Aorta (tissue), 5 donors: ENCODE measurements at regions not wholly inside any gene's neighbourhood (a gene's known extent, or its start where the extent isn't known, plus 50 kb on each side); places are given as distances from the start of the nearest gene placed in this dataset.

Experiments
- ATAC-seq: fragments of 200-7000 bp; cut with Tn5 transposase; one replicate; pipeline ENCODE4 v1.9.1; 2022; ENCODE audit warnings: moderate library complexity; ENCODE audit not compliant: low FRiP score
- DNase-seq, 2 donors: peaks; one replicate each; pipeline ENCODE4 v3.0.0-alpha.2; 2020
- H3K27ac ChIP-seq, 2 donors: one replicate each; pipeline ENCODE4 v1.5.1; 2013; ENCODE audit warnings: low read length in 2 of 2, mild to moderate bottlenecking in 2 of 2, moderate library complexity in 2 of 2, control low read depth in 1 of 2, inconsistent platforms in 1 of 2, low read depth in 1 of 2
- H3K27me3 ChIP-seq, 2 donors: one replicate each; pipeline ENCODE4 v1.6.1; 2013; ENCODE audit warnings: control low read depth in 1 of 2, low read length in 1 of 2, mild to moderate bottlenecking in 1 of 2, moderate library complexity in 1 of 2; ENCODE audit not compliant: insufficient read depth in 2 of 2, control insufficient read depth in 1 of 2
- H3K36me3 ChIP-seq, 2 donors: one replicate each; pipeline ENCODE4 v1.6.1; 2013; ENCODE audit warnings: control low read depth in 1 of 2, low read length in 1 of 2, mild to moderate bottlenecking in 1 of 2; ENCODE audit not compliant: insufficient read depth in 2 of 2, control insufficient read depth in 1 of 2
- H3K4me1 ChIP-seq, 2 donors: one replicate each; pipeline ENCODE4 v1.6.1; 2013; ENCODE audit warnings: low read length in 2 of 2, control low read depth in 1 of 2, mild to moderate bottlenecking in 1 of 2, moderate library complexity in 1 of 2; ENCODE audit not compliant: insufficient read depth in 2 of 2, control insufficient read depth in 1 of 2
- H3K4me3 ChIP-seq, 2 donors: one replicate each; pipeline ENCODE4 v1.5.1; 2013; ENCODE audit warnings: low read length in 2 of 2, control low read depth in 1 of 2, mild to moderate bottlenecking in 1 of 2
- H3K9me3 ChIP-seq: one replicate; pipeline ENCODE4 v1.6.1; 2013; ENCODE audit warnings: mild to moderate bottlenecking, low read length; ENCODE audit not compliant: control insufficient read depth
- WGBS, 2 donors: extraction: QIAGEN DNeasy Blood & Tissue Kit; methylation state at CpG; one replicate each; pipeline ENCODE4 v1.1.7; 2013; 5-methylcytosine and 5-hydroxymethylcytosine counted together
- intact Hi-C, 2 donors: fragments of 100-400 bp; cut with DNase I; formaldehyde crosslinking; loops; one replicate each; pipeline versions ENCODE4 v1.14.2 to v1.15.0; 2022
- donor health status: healthy with polysubstance abuse.
- donor health status: Bipolar disorder and iron deficiency.
- donor health status: DM: no; HTN: no; CAD: no.
- donor health status: DM: no; HTN: no; CAD: no.
- donor health status: DM: yes; HTN: yes; CAD: no.

DNA sequence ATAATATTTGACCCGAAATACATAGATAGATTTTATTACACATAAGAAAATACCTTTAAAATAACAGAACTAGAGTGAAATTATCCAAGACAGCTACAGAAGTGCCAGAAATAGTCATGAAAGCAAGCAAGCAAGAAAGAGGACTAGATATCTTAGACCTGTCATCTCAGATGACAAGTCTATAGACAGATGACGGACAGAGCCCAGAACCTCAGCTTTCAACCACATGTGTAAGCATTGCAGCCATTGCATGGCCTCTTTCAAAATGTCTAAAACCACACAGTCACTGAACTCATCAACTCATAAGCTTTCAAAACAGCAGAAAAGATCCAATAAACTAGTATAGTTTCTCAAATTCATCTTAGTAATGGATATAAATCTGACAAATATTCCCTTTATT is 59.8 kb upstream of the FHIT start:
- Histone ChIP-seq H3K27me3 (no peaks in the 10 kb centered on the region), H3K4me1 (no peaks in the 10 kb centered on the region), H3K27ac (no peak overlapping the region), H3K4me3 (no peak overlapping the region), H3K9me3 (peaks cover 2% of the 10 kb centered on the region), H3K36me3 (no peaks in the 10 kb centered on the region)
- ATAC-seq (no peak), DNase-seq (no peak)
- intact Hi-C loops = no loop called here
- 72 to 76% methylated on average over 2 of the region's 2 CpGs for WGBS, 2 donors

DNA sequence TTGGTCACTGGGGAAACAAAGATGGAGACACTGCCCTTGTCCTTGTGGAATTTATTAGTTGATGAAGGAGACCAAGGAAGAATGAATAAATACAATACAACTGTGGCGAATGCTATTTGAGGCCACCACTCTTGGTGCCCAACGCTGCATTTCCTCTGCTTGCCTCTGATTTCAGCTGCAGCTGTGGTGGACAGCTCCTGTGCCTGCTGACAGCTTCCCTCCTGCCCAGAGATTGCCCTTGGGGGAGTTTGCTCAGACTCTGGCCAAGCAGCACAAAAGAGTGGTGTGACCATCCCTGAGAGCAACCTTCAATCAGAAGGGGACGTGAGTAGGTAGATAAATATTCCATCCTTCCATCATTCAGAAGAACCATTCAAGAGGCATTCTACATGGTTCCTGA is 64.6 kb upstream of the FHIT start:
- Histone ChIP-seq H3K4me3 (no peak overlapping the region), H3K27me3 (peaks cover 0 to 3% of the 10 kb centered on the region in 2 donors), H3K27ac (no peak overlapping the region), H3K9me3 (peaks cover 2% of the 10 kb centered on the region), H3K36me3 (no peaks in the 10 kb centered on the region), H3K4me1 (no peaks in the 10 kb centered on the region)
- DNase-seq (no peak), ATAC-seq (peak; percentile 33)
- WGBS, 2 donors = 14 to 16% methylated on average over 3 of the region's 3 CpGs
- intact Hi-C loops = no loop called here

GRCh38 chr3:61323094-61323493 is 71.8 kb upstream of the FHIT start:
- no peak overlapping the region for H3K4me3 ChIP-seq
- WGBS, 2 donors = 63 to 70% methylated on average over 3 of the region's 3 CpGs
- no peaks in the 10 kb centered on the region for H3K27me3 ChIP-seq
- H3K36me3 ChIP-seq = no peaks in the 10 kb centered on the region
- intact Hi-C loops = no loop called here
- DNase-seq (no peak), ATAC-seq (no peak)
- H3K4me1 ChIP-seq = no peaks in the 10 kb centered on the region
- H3K9me3 ChIP-seq = peaks cover 2% of the 10 kb centered on the region
- no peak overlapping the region for H3K27ac ChIP-seq

GRCh38 chr3:61331929-61332552 is 80.8 kb upstream of the FHIT start:
- no peaks in the 10 kb centered on the region for H3K27me3 ChIP-seq
- no peaks in the 10 kb centered on the region for H3K36me3 ChIP-seq
- WGBS, 2 donors = 89 to 90% methylated on average over 5 of the region's 5 CpGs
- H3K27ac ChIP-seq = no peak overlapping the region
- intact Hi-C loops = no loop called here
- ATAC-seq (no peak), DNase-seq (no peak)
- H3K4me3 ChIP-seq = no peak overlapping the region
- no peaks in the 10 kb centered on the region for H3K4me1 ChIP-seq
- H3K9me3 ChIP-seq = peaks cover 2% of the 10 kb centered on the region

- intact Hi-C loops = no loop called here
- Histone ChIP-seq H3K4me3 (no peak overlapping the region), H3K27ac (no peak overlapping the region), H3K27me3 (no peaks in the 10 kb centered on the region), H3K36me3 (no peaks in the 10 kb centered on the region), H3K4me1 (no peaks in the 10 kb centered on the region), H3K9me3 (no peaks in the 10 kb centered on the region)
- ATAC-seq (no peak), DNase-seq (no peak)
- WGBS, 2 donors = 73 to 77% methylated on average over 7 of the region's 7 CpGs
Observed at GRCh38 chr3:61333192-61333961, 82.1 kb upstream of the FHIT start.

DNA sequence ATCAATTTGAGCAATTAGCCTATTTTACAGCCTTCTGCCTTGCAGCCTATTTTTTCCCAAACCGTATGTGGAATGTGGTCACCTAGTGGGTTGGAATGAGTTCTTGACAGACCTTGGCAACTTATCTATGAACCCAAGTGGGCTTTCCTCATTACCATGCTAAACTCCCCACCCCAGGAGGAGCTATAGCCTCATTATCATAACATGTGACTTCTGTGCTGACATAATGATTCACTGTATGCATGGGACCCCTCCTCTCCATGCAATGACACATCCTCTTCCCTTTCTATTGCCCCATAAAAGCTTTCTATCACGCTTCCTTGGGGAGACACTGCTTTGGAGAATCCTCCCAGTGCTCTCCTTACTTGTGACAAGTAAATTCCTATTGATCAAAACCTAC is 83.5 kb upstream of the FHIT start:
- no peak for ATAC-seq
- Histone ChIP-seq H3K4me3 (no peak overlapping the region), H3K27ac (no peak overlapping the region), H3K36me3 (no peaks in the 10 kb centered on the region), H3K9me3 (no peaks in the 10 kb centered on the region), H3K4me1 (no peaks in the 10 kb centered on the region), H3K27me3 (no peaks in the 10 kb centered on the region)
- DNase-seq = no peak
- WGBS, 2 donors = 62 to 65% methylated on average over 2 of the region's 2 CpGs
- intact Hi-C loops = no loop called here

GRCh38 chr3:61340931-61341461 is 89.7 kb upstream of the FHIT start:
- Histone ChIP-seq H3K4me3 (no peak overlapping the region), H3K4me1 (no peaks in the 10 kb centered on the region), H3K36me3 (no peaks in the 10 kb centered on the region), H3K9me3 (no peaks in the 10 kb centered on the region), H3K27me3 (no peaks in the 10 kb centered on the region), H3K27ac (no peak overlapping the region)
- ATAC-seq (no peak), DNase-seq (no peak)
- WGBS, 2 donors = 52 to 59% methylated on average over 7 of the region's 7 CpGs
- intact Hi-C loops = no loop called here

DNA sequence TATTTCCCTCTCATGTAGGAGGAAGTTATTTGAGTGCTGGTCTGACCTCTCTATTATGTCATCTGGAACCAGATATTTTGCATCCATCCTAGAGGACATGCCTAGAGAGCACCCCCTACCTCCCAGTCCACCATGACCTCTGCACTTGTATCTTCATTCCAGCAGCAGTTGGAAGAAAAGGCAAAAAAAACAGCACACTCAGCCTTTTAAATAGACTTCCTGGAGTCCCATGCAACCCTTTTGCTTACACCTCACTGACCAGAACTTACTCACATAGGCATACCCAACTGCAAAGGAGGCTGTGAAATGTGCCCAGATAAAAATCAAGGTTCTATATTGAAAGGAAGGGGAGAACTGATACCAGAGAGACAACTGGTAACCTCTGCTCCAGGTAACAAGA is 92.3 kb upstream of the FHIT start:
- intact Hi-C loops = no loop called here
- H3K9me3 ChIP-seq = no peaks in the 10 kb centered on the region
- ATAC-seq (no peak), DNase-seq (no peak)
- no peak overlapping the region for H3K4me3 ChIP-seq
- no peaks in the 10 kb centered on the region for H3K27me3 ChIP-seq
- H3K4me1 ChIP-seq = no peaks in the 10 kb centered on the region
- no peaks in the 10 kb centered on the region for H3K36me3 ChIP-seq
- no peak overlapping the region for H3K27ac ChIP-seq

DNA sequence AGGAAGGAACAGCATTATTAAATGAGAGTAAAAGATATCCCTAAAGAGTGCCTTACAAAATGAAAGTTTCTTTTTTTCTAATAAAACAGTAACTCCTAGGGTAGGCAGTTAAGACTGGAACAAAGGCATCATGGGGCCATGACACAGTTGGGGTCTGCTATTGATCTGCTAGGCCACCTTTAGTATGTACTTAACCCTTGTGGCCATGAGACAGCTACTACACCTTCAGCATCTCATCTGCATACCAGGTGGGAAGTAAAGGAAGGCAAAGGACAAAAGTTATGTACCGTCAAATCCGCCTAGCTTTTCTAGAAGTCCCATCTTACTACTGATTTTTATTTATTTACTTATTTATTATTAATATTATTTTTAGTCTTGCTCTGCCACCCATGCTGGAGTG is 93.8 kb upstream of the FHIT start:
- intact Hi-C loops = no loop called here
- 96 to 100% methylated on average over 2 of the region's 2 CpGs for WGBS, 2 donors
- H3K36me3 ChIP-seq = no peaks in the 10 kb centered on the region
- no peaks in the 10 kb centered on the region for H3K4me1 ChIP-seq
- ATAC-seq = no peak
- DNase-seq = no peak
- H3K9me3 ChIP-seq = no peaks in the 10 kb centered on the region
- no peak overlapping the region for H3K27ac ChIP-seq
- H3K4me3 ChIP-seq = no peak overlapping the region
- no peaks in the 10 kb centered on the region for H3K27me3 ChIP-seq
